ENCODE measurements at regions not wholly inside any gene's neighbourhood (a gene's known extent, or its start where the extent isn't known, plus 50 kb on each side); places are given as distances from the start of the nearest gene placed in this dataset.

DNA sequence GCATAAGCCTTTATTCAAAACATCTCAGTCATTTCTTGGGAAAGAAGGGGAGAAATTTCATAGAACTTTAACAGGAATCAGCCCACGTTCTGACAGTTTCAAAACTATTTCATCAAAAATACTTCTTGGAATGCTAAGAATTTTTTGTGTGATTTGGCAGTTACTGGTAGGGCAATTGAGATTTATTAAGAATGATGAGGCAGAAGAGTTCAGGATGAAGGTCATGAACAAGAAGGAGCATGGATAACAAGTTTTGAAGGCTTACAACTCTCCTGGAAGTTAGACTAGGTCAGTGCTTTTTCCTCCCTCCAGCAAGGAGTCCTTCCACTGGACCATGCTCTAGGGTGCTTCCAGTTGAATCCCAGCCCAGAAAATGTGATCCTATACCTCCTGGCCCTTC is 569.9 kb downstream of the ANKRD7 start:
- TF ChIP-seq, protein P1, sequence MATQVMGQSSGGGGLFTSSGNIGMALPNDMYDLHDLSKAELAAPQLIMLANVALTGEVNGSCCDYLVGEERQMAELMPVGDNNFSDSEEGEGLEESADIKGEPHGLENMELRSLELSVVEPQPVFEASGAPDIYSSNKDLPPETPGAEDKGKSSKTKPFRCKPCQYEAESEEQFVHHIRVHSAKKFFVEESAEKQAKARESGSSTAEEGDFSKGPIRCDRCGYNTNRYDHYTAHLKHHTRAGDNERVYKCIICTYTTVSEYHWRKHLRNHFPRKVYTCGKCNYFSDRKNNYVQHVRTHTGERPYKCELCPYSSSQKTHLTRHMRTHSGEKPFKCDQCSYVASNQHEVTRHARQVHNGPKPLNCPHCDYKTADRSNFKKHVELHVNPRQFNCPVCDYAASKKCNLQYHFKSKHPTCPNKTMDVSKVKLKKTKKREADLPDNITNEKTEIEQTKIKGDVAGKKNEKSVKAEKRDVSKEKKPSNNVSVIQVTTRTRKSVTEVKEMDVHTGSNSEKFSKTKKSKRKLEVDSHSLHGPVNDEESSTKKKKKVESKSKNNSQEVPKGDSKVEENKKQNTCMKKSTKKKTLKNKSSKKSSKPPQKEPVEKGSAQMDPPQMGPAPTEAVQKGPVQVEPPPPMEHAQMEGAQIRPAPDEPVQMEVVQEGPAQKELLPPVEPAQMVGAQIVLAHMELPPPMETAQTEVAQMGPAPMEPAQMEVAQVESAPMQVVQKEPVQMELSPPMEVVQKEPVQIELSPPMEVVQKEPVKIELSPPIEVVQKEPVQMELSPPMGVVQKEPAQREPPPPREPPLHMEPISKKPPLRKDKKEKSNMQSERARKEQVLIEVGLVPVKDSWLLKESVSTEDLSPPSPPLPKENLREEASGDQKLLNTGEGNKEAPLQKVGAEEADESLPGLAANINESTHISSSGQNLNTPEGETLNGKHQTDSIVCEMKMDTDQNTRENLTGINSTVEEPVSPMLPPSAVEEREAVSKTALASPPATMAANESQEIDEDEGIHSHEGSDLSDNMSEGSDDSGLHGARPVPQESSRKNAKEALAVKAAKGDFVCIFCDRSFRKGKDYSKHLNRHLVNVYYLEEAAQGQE (IDR thresholded peaks at IDR 0.05; ENCODE audit: borderline replicate concordance) = no peak
- TF ChIP-seq TAF1 (IDR thresholded peaks at IDR 0.05; ENCODE audit: low read depth) (no peak), RAD21 (conservative IDR thresholded peaks at IDR 0.05) (no peak), EZH2 (IDR thresholded peaks at IDR 0.05; ENCODE audit: borderline replicate concordance, insufficient read depth, low read length, poor library complexity, severe bottlenecking) (no peak), SMC3 (conservative IDR thresholded peaks at IDR 0.05; ENCODE audit: poor library complexity) (no peak), MXI1 (conservative IDR thresholded peaks at IDR 0.05; ENCODE audit: poor library complexity, severe bottlenecking) (no peak), EP300 (conservative IDR thresholded peaks at IDR 0.05; ENCODE audit: poor library complexity, severe bottlenecking) (no peak), POLR2AphosphoS5 (IDR thresholded peaks at IDR 0.05) (no peak)
- TF ChIP-seq, protein P2, sequence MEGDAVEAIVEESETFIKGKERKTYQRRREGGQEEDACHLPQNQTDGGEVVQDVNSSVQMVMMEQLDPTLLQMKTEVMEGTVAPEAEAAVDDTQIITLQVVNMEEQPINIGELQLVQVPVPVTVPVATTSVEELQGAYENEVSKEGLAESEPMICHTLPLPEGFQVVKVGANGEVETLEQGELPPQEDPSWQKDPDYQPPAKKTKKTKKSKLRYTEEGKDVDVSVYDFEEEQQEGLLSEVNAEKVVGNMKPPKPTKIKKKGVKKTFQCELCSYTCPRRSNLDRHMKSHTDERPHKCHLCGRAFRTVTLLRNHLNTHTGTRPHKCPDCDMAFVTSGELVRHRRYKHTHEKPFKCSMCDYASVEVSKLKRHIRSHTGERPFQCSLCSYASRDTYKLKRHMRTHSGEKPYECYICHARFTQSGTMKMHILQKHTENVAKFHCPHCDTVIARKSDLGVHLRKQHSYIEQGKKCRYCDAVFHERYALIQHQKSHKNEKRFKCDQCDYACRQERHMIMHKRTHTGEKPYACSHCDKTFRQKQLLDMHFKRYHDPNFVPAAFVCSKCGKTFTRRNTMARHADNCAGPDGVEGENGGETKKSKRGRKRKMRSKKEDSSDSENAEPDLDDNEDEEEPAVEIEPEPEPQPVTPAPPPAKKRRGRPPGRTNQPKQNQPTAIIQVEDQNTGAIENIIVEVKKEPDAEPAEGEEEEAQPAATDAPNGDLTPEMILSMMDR (IDR thresholded peaks at IDR 0.05; ENCODE audit: poor library complexity, severe bottlenecking) = no peak

GRCh38 chr7:118801366-118801765 is 576.9 kb downstream of the ANKRD7 start:
- no peaks in the 10 kb centered on the region for H3K9me3 ChIP-seq (ENCODE audit: low read length)
- no peaks in the 10 kb centered on the region for H3K36me3 ChIP-seq (ENCODE audit: insufficient read depth, low read length)
- no peak overlapping the region for H2AFZ ChIP-seq (ENCODE audit: low read depth, low read length)
- H3K27ac ChIP-seq (ENCODE audit: low read length) = no peak overlapping the region
- H3K4me3 ChIP-seq (ENCODE audit: low read length) = no peak overlapping the region
- no peak overlapping the region for H3K9ac ChIP-seq (ENCODE audit: low read length)
- no peaks in the 10 kb centered on the region for H3K27me3 ChIP-seq (ENCODE audit: insufficient read depth, low read depth, low read length)
- H3K9me2 ChIP-seq (ENCODE audit: insufficient read depth, low read length) = no peaks in the 10 kb centered on the region
- H3K4me2 ChIP-seq (ENCODE audit: low read length) = no peak overlapping the region
- H3F3A ChIP-seq (ENCODE audit: insufficient read depth, low read length, poor library complexity, severe bottlenecking) = no peaks in the 10 kb centered on the region
- no peaks in the 10 kb centered on the region for H4K20me1 ChIP-seq (ENCODE audit: insufficient read depth)
- H3K79me2 ChIP-seq (replicated peaks; ENCODE audit: insufficient read depth, low read length) = no peaks in the 10 kb centered on the region
- TF ChIP-seq, protein P2 (IDR thresholded peaks at IDR 0.05; ENCODE audit: poor library complexity, severe bottlenecking) = no peak
- TF ChIP-seq MXI1 (conservative IDR thresholded peaks at IDR 0.05; ENCODE audit: poor library complexity, severe bottlenecking) (no peak), EZH2 (IDR thresholded peaks at IDR 0.05; ENCODE audit: borderline replicate concordance, insufficient read depth, low read length, poor library complexity, severe bottlenecking) (no peak), EP300 (conservative IDR thresholded peaks at IDR 0.05; ENCODE audit: poor library complexity, severe bottlenecking) (no peak), TAF1 (IDR thresholded peaks at IDR 0.05; ENCODE audit: low read depth) (no peak)

More for the DNA sequence above, 569.9 kb downstream of the ANKRD7 start:
- no peaks in the 10 kb centered on the region for H4K20me1 ChIP-seq (ENCODE audit: insufficient read depth)
- no peaks in the 10 kb centered on the region for H3F3A ChIP-seq (ENCODE audit: insufficient read depth, low read length, poor library complexity, severe bottlenecking)
- no peaks in the 10 kb centered on the region for H3K27me3 ChIP-seq (ENCODE audit: insufficient read depth, low read depth, low read length)
- no peaks in the 10 kb centered on the region for H3K9me2 ChIP-seq (ENCODE audit: insufficient read depth, low read length)
- no peak overlapping the region for H2AFZ ChIP-seq (ENCODE audit: low read depth, low read length)
- no peak overlapping the region for H3K4me2 ChIP-seq (ENCODE audit: low read length)
- H3K9ac ChIP-seq (ENCODE audit: low read length) = no peak overlapping the region
- no peaks in the 10 kb centered on the region for H3K9me3 ChIP-seq (ENCODE audit: low read length)
- H3K79me2 ChIP-seq (replicated peaks; ENCODE audit: insufficient read depth, low read length) = no peaks in the 10 kb centered on the region
- no peak overlapping the region for H3K27ac ChIP-seq (ENCODE audit: low read length)
- no peaks in the 10 kb centered on the region for H3K36me3 ChIP-seq (ENCODE audit: insufficient read depth, low read length)
- no peak overlapping the region for H3K4me3 ChIP-seq (ENCODE audit: low read length)

All from neural cell (in vitro differentiated cells).